ENCODE measurements at regions not wholly inside any gene's neighbourhood (a gene's known extent, or its start where the extent isn't known, plus 50 kb on each side); places are given as distances from the start of the nearest gene placed in this dataset.

DNA sequence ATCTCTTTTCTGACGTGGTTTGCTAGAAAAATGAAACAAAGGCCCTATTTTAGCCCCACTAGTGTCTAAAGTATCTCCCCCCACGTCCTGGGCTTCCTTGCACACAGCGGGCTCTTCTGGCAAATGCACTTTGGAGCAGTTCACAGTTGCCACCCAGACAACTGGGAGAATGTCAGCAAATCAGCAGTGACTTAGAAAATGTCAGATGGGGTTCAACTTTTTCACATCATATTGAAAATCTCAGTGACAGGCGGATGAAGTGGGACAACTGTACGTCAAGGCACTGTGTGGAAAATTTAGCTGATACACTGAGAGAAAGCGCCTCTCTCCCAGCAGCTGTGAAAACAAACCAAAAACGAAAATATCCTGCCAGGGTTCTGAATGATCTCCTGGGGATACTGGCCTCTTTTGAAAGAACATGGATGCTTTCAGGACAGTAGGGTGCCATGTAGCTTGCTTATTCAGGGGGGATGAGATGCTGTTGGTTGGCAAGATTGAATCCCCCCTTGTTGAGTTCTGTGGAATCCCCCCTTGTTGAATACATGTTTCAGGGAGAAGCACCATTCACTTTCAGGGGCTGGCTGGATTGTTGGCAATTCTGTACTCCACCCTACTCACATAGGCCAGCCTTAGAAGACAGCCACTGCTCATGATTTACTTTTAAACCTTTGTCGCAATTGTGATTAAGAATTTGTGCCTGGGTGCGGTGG, 372.8 kb upstream of the CELF2 start:
- H3K27ac ChIP-seq: no peak overlapping the region
- H3K27me3 ChIP-seq: no peaks in the 10 kb centered on the region

DNA sequence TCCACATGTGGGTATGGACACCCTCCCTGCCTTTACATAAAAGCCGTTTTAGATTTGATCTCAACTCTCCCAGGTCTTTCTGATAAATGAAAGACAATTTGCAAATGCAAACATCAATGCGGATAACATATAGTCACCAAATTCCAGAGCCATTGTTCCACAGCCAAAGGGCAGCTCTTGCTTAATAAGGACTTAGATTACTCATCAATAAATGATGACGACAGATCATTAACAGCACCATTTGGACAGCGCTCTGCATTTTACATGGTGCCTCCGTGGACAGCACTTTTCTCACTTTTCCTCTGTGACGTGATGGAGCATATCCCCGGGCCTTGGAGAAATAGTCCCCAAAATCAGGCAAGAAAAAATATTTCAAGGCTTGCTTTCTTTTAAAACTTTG, 370.3 kb upstream of the CELF2 start:
- TF ChIP-seq POLR2A (IDR thresholded peaks at IDR 0.05): no peak
- TF ChIP-seq, protein P1, sequence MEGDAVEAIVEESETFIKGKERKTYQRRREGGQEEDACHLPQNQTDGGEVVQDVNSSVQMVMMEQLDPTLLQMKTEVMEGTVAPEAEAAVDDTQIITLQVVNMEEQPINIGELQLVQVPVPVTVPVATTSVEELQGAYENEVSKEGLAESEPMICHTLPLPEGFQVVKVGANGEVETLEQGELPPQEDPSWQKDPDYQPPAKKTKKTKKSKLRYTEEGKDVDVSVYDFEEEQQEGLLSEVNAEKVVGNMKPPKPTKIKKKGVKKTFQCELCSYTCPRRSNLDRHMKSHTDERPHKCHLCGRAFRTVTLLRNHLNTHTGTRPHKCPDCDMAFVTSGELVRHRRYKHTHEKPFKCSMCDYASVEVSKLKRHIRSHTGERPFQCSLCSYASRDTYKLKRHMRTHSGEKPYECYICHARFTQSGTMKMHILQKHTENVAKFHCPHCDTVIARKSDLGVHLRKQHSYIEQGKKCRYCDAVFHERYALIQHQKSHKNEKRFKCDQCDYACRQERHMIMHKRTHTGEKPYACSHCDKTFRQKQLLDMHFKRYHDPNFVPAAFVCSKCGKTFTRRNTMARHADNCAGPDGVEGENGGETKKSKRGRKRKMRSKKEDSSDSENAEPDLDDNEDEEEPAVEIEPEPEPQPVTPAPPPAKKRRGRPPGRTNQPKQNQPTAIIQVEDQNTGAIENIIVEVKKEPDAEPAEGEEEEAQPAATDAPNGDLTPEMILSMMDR (IDR thresholded peaks at IDR 0.05): no peak
- intact Hi-C loops (cut with DNase I): no loop called here
- Histone ChIP-seq H3K27me3 (no peaks in the 10 kb centered on the region), H3K4me3 (replicated peaks in 1 of 3) (no peak overlapping the region), H3K36me3 (no peaks in the 10 kb centered on the region), H3K4me1 (no peaks in the 10 kb centered on the region), H3K9me3 (no peaks in the 10 kb centered on the region), H3K27ac (no peak overlapping the region)
- no peak for DNase-seq
- WGBS, 2 donors: 84 to 88% methylated on average over 7 of the region's 7 CpGs

More for the DNA sequence above, 372.8 kb upstream of the CELF2 start:
- WGBS, 2 donors: 73 to 76% methylated on average over 9 of the region's 9 CpGs
- intact Hi-C loops (cut with DNase I): no loop called here
- Histone ChIP-seq H3K36me3 (no peaks in the 10 kb centered on the region), H3K4me3 (replicated peaks in 1 of 3) (no peak overlapping the region), H3K4me1 (no peaks in the 10 kb centered on the region), H3K9me3 (no peaks in the 10 kb centered on the region)
- no peak for DNase-seq
- TF ChIP-seq, protein P1 (IDR thresholded peaks at IDR 0.05): no peak
- no peak for TF ChIP-seq POLR2A (IDR thresholded peaks at IDR 0.05)

DNA sequence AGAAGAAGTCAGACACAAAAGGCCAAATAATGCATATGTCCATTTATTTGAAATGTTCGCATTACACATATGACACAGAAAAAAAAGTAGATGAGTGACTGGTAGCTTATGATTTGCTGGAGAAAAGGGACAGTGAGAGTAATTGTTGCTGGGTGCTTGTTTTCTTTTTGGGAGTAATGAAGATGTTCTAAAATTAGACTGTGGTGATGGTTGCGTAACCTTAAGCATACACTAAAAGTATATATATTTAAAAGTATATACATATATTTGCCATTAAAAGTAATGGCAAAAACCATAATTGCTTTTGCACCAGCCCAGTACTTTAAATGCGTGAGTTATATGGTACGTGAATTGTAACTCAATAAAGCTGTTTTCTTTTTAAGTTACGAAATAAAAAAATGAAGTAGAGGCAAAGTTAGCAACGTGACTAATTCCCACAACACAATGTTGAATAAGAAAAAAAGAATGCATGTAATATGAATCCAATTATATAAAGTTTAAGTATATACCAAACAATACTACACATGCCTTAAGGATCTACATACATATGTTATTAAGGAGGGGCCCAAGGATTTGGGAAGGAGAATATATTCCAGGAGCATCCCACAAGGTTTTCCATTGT, 360.4 kb upstream of the CELF2 start:
- 92% methylated on average over 6 of the region's 6 CpGs for WGBS, 2 donors
- no peaks in the 10 kb centered on the region for H3K36me3 ChIP-seq
- no peak overlapping the region for H3K27ac ChIP-seq
- H3K9me3 ChIP-seq: no peaks in the 10 kb centered on the region
- TF ChIP-seq POLR2A (IDR thresholded peaks at IDR 0.05): no peak
- TF ChIP-seq, protein P1 (IDR thresholded peaks at IDR 0.05): no peak
- intact Hi-C loops (cut with DNase I): no loop called here
- no peaks in the 10 kb centered on the region for H3K4me1 ChIP-seq
- H3K4me3 ChIP-seq (replicated peaks in 1 of 3): no peak overlapping the region
- DNase-seq: no peak
- H3K27me3 ChIP-seq: no peaks in the 10 kb centered on the region

DNA sequence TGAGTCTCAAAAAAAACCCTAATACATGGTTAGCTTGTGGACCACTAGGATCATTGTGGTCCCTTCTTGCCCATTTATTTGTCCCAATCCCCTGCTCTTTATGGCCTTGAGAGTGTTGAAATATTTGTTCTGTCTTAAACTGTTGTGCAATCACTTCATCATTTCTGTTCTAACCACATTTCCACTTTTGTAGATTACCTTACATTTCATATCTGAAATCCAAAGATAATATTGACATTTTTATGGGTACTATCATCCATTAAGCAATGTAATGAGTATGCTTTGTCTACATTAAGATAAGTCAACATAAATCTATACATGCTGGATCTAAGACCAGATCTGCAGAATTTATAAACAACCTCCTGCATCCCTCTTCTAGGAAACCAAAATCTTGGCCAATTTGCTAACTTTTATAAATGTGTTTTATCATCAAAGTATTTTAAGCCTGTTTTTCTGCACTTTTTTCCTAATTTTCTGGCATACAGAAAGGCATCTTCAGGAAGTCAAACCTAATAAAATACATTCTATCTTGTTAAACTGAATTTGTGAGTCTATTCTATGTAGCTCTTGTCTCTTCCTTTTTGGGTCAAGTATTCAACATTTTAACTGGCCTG, 359.4 kb upstream of the CELF2 start:
- Histone ChIP-seq H3K9me3 (no peaks in the 10 kb centered on the region), H3K4me1 (no peaks in the 10 kb centered on the region), H3K36me3 (no peaks in the 10 kb centered on the region), H3K27me3 (no peaks in the 10 kb centered on the region), H3K27ac (no peak overlapping the region), H3K4me3 (replicated peaks in 1 of 3) (no peak overlapping the region)
- TF ChIP-seq POLR2A (IDR thresholded peaks at IDR 0.05): no peak
- TF ChIP-seq, protein P1 (IDR thresholded peaks at IDR 0.05): no peak
- intact Hi-C loops (cut with DNase I): no loop called here
- no peak for DNase-seq

DNA sequence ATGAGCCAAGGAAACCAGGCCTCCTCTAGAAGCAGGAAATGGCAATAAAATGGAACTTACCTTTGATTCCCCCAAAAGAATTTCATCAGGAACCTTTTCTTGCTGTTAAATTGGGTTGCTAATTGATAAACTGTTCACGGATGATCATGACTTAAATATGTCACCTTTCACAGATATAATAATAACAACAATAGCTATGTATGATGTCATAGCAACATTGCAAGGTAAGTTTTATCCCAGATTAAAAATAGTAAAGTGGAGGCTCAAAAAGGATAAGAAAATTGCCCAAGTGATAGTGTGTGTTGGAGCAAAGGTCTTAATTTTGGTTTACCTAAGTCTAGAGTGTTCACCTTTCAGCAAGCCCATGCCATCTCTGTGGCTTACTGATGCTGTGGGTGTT, 357.6 kb upstream of the CELF2 start:
- Histone ChIP-seq H3K27me3 (no peaks in the 10 kb centered on the region), H3K36me3 (no peaks in the 10 kb centered on the region), H3K9me3 (no peaks in the 10 kb centered on the region), H3K27ac (no peak overlapping the region), H3K4me1 (no peaks in the 10 kb centered on the region), H3K4me3 (replicated peaks in 1 of 3) (no peak overlapping the region)
- TF ChIP-seq, protein P1 (IDR thresholded peaks at IDR 0.05): no peak
- no peak for TF ChIP-seq POLR2A (IDR thresholded peaks at IDR 0.05)
- DNase-seq: no peak
- WGBS, 2 donors: 92 to 95% methylated on average over 1 of the region's 1 CpG
- intact Hi-C loops (cut with DNase I): no loop called here

All from thyroid gland (tissue), 4 donors.